PC-9 (cell line): ENCODE measurements at regions not wholly inside any gene's neighbourhood (a gene's known extent, or its start where the extent isn't known, plus 50 kb on each side); places are given as distances from the start of the nearest gene placed in this dataset.

ENCODE experiments used
- EZH2 ChIP-seq: fragments of 200-600 bp; sonication (generic); IDR thresholded peaks from 2 replicates; pipeline ENCODE4 v1.8.0; 2017; ENCODE audit warnings: antibody characterized with exemption, low read depth
- TF ChIP-seq, protein P1 (sequence below): fragments of 200-600 bp; sonication (generic); conservative IDR thresholded peaks from 2 replicates; pipeline ENCODE4 v1.6.1; 2017; ENCODE audit warnings: mixed run types, antibody characterized with exemption, mild to moderate bottlenecking, moderate library complexity

DNA sequence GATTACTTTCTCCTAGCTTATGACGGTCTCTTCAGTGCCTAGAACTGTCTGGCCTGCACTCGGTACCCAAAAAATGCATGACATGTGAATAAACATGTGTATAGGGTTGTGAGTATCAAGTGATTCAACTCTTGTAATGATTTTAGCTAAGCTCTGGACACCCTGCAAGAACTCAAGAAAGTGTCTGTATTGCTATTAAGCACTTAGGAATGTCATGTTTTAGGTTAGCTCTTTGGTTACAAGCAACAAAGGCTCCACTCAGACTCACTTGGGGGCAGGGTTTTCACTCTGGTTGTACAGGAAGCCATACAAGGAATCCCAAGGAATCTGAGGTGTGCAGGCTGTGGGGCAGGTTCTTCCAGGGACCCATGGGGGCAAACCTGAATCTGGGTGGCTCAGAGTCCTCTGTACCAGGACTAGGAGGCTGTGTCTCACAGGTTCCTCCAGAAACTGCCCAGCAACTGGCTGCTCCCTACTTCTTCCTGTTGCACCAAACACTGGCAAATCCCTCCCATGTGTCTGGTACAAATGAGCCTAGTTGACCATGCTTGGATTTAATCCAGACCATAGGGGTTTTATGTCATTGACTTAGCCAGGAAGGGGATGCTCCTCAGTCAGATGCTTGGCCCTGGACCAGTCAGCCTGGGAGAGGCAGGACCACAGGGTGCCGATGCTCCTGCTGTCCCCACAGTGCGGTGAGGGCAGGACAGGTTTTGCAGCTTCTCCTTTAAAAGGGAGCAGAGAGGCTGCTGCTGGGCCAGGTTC lies 77.9 kb upstream of the CDH4 start:
- TF ChIP-seq EZH2 = no peak
- TF ChIP-seq, protein P1, sequence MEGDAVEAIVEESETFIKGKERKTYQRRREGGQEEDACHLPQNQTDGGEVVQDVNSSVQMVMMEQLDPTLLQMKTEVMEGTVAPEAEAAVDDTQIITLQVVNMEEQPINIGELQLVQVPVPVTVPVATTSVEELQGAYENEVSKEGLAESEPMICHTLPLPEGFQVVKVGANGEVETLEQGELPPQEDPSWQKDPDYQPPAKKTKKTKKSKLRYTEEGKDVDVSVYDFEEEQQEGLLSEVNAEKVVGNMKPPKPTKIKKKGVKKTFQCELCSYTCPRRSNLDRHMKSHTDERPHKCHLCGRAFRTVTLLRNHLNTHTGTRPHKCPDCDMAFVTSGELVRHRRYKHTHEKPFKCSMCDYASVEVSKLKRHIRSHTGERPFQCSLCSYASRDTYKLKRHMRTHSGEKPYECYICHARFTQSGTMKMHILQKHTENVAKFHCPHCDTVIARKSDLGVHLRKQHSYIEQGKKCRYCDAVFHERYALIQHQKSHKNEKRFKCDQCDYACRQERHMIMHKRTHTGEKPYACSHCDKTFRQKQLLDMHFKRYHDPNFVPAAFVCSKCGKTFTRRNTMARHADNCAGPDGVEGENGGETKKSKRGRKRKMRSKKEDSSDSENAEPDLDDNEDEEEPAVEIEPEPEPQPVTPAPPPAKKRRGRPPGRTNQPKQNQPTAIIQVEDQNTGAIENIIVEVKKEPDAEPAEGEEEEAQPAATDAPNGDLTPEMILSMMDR = no peak
